PC-9 (cell line): ENCODE measurements at regions not wholly inside any gene's neighbourhood (a gene's known extent, or its start where the extent isn't known, plus 50 kb on each side); places are given as distances from the start of the nearest gene placed in this dataset.

ENCODE experiments used
- BruUV-seq: library from RNA; stranded (reverse); fragments of 400-500 nt; replicated peaks from 2 replicates; lab custom pipeline; 2021; lab: Mats Ljungman, UMichigan
- CTCF ChIA-PET: fragments of 300-600 bp; sonication (Branson Sonifier 250); formaldehyde crosslinking; loops from one replicate; lab custom pipeline; 2022; ENCODE audit warnings: antibody characterized with exemption; lab: Charles Lee
- POLR2A ChIA-PET: fragments of 300-600 bp; sonication (Branson Sonifier 250); formaldehyde crosslinking; loops from one replicate; lab custom pipeline; 2022; ENCODE audit warnings: antibody characterized with exemption; ENCODE audit not compliant: unreplicated experiment; lab: Charles Lee
- DNase-seq, 2 experiments: peaks; one replicate each; pipeline versions ENCODE4 v3.0.0 to v3.0.0-alpha.2; 2015 to 2022; ENCODE audit warnings: mixed read lengths in 1 of 2
- H2AFZ ChIP-seq: fragments of 200-600 bp; sonication (generic); 2 replicates; pipeline ENCODE4 v1.8.1; 2017; ENCODE audit warnings: antibody characterized with exemption
- H3F3A ChIP-seq: fragments of 200-600 bp; sonication (generic); 2 replicates; pipeline ENCODE4 v1.8.1; 2017; ENCODE audit warnings: antibody characterized with exemption, mild to moderate bottlenecking, low read depth; ENCODE audit not compliant: insufficient read depth
- H3K27ac ChIP-seq: fragments of 200-600 bp; sonication (generic); 2 replicates; pipeline ENCODE4 v1.6.1; 2016; ENCODE audit warnings: mixed run types
- H3K27me3 ChIP-seq: fragments of 200-600 bp; sonication (generic); 2 replicates; pipeline ENCODE4 v1.6.1; 2016; ENCODE audit warnings: low read depth, mixed run types; ENCODE audit not compliant: insufficient read depth
- H3K36me3 ChIP-seq: fragments of 200-600 bp; sonication (generic); 2 replicates; pipeline ENCODE4 v1.6.1; 2016; ENCODE audit warnings: low read depth, mixed run types
- H3K4me1 ChIP-seq: fragments of 200-600 bp; sonication (generic); replicated peaks from 2 replicates; pipeline ENCODE4 v1.6.1; 2016; ENCODE audit warnings: mixed run types; ENCODE audit not compliant: insufficient read depth
- H3K4me2 ChIP-seq: fragments of 200-600 bp; sonication (generic); 2 replicates; pipeline ENCODE4 v1.6.1; 2017; ENCODE audit warnings: mixed run types
- H3K4me3 ChIP-seq: fragments of 200-600 bp; sonication (generic); 2 replicates; pipeline ENCODE4 v1.6.1; 2016; ENCODE audit warnings: mixed run types
- H3K79me2 ChIP-seq: fragments of 200-600 bp; sonication (generic); 2 replicates; pipeline ENCODE4 v1.6.1; 2017; ENCODE audit warnings: low read depth, mixed run types
- H3K9me2 ChIP-seq: fragments of 200-600 bp; sonication (generic); 2 replicates; pipeline ENCODE4 v1.8.1; 2017; ENCODE audit warnings: mild to moderate bottlenecking; ENCODE audit not compliant: insufficient read depth
- H3K9me3 ChIP-seq: fragments of 200-600 bp; sonication (generic); 2 replicates; pipeline ENCODE4 v1.8.1; 2016; ENCODE audit warnings: low read depth; ENCODE audit not compliant: insufficient read depth
- H4K20me1 ChIP-seq: fragments of 200-600 bp; sonication (generic); 2 replicates; pipeline ENCODE4 v1.8.1; 2017; ENCODE audit not compliant: insufficient read depth
- EZH2 ChIP-seq: fragments of 200-600 bp; sonication (generic); IDR thresholded peaks from 2 replicates; pipeline ENCODE4 v1.8.0; 2017; ENCODE audit warnings: antibody characterized with exemption, low read depth
- intact Hi-C: fragments of 100-400 bp; cut with micrococcal nuclease; formaldehyde crosslinking; loops from one replicate; pipeline ENCODE4 v1.10.0; 2022; ENCODE audit not compliant: unreplicated experiment
- TF ChIP-seq, protein P1 (sequence below): fragments of 200-600 bp; sonication (generic); conservative IDR thresholded peaks from 2 replicates; pipeline ENCODE4 v1.6.1; 2017; ENCODE audit warnings: mixed run types, antibody characterized with exemption, mild to moderate bottlenecking, moderate library complexity

DNA sequence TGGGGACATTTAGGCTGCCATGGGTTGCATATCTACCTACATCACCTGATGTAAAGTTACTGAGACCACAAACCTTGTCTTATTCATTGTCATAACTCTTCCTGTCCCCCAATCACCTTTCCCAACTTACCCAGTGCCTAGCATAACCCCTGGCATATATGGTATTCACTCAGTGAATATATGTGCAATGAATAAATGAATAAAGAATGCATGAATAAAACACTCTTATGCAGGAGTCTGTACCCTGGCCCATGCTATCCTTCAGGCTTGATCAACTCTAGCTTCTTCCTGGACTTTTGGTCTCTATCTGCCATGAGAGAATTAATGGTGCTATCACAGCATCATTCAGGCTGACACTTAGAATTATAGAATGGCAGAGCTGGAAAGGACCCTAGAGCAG, 285.2 kb downstream of the SMARCA2 start:
- H3K36me3 ChIP-seq, result no peaks in the 10 kb centered on the region
- H3K9me2 ChIP-seq, result no peaks in the 10 kb centered on the region
- CTCF ChIA-PET, result no interaction called here
- no peak overlapping the region for H3K27ac ChIP-seq
- no TSS peak for BruUV-seq
- H3K79me2 ChIP-seq, result no peaks in the 10 kb centered on the region
- H2AFZ ChIP-seq, result no peak overlapping the region
- H3F3A ChIP-seq, result no peaks in the 10 kb centered on the region
- no peak for DNase-seq
- no peaks in the 10 kb centered on the region for H4K20me1 ChIP-seq
- no peaks in the 10 kb centered on the region for H3K27me3 ChIP-seq
- intact Hi-C loops, result no loop called here
- POLR2A ChIA-PET, result no interaction called here
- TF ChIP-seq, protein P1, sequence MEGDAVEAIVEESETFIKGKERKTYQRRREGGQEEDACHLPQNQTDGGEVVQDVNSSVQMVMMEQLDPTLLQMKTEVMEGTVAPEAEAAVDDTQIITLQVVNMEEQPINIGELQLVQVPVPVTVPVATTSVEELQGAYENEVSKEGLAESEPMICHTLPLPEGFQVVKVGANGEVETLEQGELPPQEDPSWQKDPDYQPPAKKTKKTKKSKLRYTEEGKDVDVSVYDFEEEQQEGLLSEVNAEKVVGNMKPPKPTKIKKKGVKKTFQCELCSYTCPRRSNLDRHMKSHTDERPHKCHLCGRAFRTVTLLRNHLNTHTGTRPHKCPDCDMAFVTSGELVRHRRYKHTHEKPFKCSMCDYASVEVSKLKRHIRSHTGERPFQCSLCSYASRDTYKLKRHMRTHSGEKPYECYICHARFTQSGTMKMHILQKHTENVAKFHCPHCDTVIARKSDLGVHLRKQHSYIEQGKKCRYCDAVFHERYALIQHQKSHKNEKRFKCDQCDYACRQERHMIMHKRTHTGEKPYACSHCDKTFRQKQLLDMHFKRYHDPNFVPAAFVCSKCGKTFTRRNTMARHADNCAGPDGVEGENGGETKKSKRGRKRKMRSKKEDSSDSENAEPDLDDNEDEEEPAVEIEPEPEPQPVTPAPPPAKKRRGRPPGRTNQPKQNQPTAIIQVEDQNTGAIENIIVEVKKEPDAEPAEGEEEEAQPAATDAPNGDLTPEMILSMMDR, result no peak
- no peak for TF ChIP-seq EZH2
- no peak overlapping the region for H3K4me2 ChIP-seq
- no peak overlapping the region for H3K4me3 ChIP-seq
- no peaks in the 10 kb centered on the region for H3K9me3 ChIP-seq
- H3K4me1 ChIP-seq, result 0 out of 2 replicates have a peak, but pooled peaks cover 4% of the 10 kb centered on the region

DNA sequence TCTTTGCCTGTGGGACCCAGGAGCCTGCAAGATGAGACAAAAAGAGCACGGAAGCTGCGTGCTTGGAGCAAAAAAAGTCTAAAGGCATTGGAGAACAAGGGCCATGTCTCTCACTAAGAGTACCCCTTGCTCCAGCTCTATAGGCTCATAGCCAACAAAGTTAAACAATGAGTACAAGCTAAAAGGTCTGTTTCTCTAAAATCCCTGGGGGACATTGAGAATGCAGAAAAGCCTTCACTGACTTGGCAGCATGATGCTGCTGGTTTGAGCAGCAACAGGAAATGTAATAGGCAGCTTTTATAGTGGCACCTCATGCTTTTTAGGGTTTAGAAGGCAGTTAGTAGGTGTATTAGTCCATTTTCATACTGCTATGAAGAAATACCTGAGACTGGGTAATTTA, 287.5 kb downstream of the SMARCA2 start:
- no TSS peak for BruUV-seq
- no peak overlapping the region for H3K4me2 ChIP-seq
- TF ChIP-seq EZH2, result no peak
- TF ChIP-seq, protein P1, result no peak
- no peaks in the 10 kb centered on the region for H4K20me1 ChIP-seq
- H3K27ac ChIP-seq, result no peak overlapping the region
- H3F3A ChIP-seq, result no peaks in the 10 kb centered on the region
- H3K36me3 ChIP-seq, result no peaks in the 10 kb centered on the region
- ChIA-PET CTCF (no interaction called here), POLR2A (no interaction called here)
- DNase-seq, result no peak
- H3K9me2 ChIP-seq, result no peaks in the 10 kb centered on the region
- intact Hi-C loops, result no loop called here
- H3K4me1 ChIP-seq, result 0 out of 2 replicates have a peak, but pooled peaks cover 4% of the 10 kb centered on the region
- H3K27me3 ChIP-seq, result no peaks in the 10 kb centered on the region
- no peak overlapping the region for H2AFZ ChIP-seq
- H3K79me2 ChIP-seq, result no peaks in the 10 kb centered on the region
- H3K4me3 ChIP-seq, result no peak overlapping the region
- no peaks in the 10 kb centered on the region for H3K9me3 ChIP-seq

DNA sequence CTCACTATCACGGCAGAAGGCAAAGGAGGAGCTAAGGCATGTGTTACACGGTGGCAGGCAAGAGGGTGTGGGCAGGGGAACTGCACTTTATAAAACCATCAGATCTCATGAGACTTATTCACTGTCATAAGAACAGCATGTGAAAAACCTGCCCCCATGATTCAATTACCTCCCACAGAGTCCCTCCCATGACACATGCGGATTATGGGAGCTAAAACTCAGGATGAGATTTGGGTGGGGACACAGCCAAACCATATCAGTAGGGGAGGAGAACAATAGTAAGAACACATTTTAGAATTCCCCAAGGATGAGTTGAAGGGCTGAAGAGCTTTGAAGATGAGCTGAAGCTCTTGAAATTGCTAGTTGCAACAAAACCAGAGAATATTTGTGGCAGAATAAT, 287.9 kb downstream of the SMARCA2 start:
- H3K4me3 ChIP-seq, result no peak overlapping the region

More for the DNA sequence above, 287.9 kb downstream of the SMARCA2 start:
- no peaks in the 10 kb centered on the region for H3K9me3 ChIP-seq
- BruUV-seq, result no TSS peak
- no peaks in the 10 kb centered on the region for H3K36me3 ChIP-seq
- intact Hi-C loops, result no loop called here
- no peak overlapping the region for H3K4me2 ChIP-seq
- POLR2A ChIA-PET, result no interaction called here
- H3K4me1 ChIP-seq, result 0 out of 2 replicates have a peak, but pooled peaks cover 4% of the 10 kb centered on the region
- no peak for TF ChIP-seq EZH2
- TF ChIP-seq, protein P1, result no peak
- H3K79me2 ChIP-seq, result no peaks in the 10 kb centered on the region
- CTCF ChIA-PET, result no interaction called here
- no peak for DNase-seq
- no peaks in the 10 kb centered on the region for H4K20me1 ChIP-seq
- no peaks in the 10 kb centered on the region for H3K27me3 ChIP-seq
- no peaks in the 10 kb centered on the region for H3F3A ChIP-seq
- H3K27ac ChIP-seq, result no peak overlapping the region
- no peak overlapping the region for H2AFZ ChIP-seq
- H3K9me2 ChIP-seq, result no peaks in the 10 kb centered on the region
